ENCODE measurements at regions not wholly inside any gene's neighbourhood (a gene's known extent, or its start where the extent isn't known, plus 50 kb on each side); places are given as distances from the start of the nearest gene placed in this dataset.

DNA sequence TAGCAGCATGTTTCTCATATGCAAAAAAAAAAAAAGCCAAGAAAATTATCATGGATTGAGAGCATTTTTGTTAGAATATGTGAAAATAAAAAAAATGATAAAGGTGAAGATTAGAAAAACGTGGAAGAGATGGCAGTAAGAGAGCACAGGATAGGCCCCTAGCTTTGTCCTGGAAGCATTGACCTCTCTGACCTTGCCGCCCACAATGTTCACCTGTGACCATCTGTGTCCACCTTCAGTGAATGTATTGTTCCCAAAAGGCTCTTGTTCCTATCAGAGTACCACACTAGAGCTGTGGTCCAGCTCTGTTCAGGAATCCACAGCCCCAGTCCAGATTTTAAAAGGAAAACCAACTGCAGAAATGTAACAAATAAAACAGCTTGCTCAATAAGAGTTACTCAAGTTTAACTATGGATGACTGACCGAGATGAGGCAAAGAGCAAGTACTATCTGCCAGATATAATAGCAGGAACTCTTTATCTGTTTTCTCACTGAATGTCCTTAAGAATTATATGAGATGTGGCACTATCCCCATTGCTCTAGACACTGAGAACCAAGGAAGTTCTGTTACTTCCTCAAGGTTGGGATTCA is 287.7 kb upstream of the STXBP5 start:
- TF ChIP-seq, protein P1, sequence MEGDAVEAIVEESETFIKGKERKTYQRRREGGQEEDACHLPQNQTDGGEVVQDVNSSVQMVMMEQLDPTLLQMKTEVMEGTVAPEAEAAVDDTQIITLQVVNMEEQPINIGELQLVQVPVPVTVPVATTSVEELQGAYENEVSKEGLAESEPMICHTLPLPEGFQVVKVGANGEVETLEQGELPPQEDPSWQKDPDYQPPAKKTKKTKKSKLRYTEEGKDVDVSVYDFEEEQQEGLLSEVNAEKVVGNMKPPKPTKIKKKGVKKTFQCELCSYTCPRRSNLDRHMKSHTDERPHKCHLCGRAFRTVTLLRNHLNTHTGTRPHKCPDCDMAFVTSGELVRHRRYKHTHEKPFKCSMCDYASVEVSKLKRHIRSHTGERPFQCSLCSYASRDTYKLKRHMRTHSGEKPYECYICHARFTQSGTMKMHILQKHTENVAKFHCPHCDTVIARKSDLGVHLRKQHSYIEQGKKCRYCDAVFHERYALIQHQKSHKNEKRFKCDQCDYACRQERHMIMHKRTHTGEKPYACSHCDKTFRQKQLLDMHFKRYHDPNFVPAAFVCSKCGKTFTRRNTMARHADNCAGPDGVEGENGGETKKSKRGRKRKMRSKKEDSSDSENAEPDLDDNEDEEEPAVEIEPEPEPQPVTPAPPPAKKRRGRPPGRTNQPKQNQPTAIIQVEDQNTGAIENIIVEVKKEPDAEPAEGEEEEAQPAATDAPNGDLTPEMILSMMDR (IDR thresholded peaks at IDR 0.05; ENCODE audit: low read depth, low read length): no peak
- in situ Hi-C loops (cut with HindIII; ENCODE audit: low sequenced_read_pairs): no loop called here
- H3K4me3 ChIP-seq (ENCODE audit: low read depth, low read length): no peak overlapping the region
- DNase-seq (ENCODE audit: low read depth, low spot score): no peak

DNA sequence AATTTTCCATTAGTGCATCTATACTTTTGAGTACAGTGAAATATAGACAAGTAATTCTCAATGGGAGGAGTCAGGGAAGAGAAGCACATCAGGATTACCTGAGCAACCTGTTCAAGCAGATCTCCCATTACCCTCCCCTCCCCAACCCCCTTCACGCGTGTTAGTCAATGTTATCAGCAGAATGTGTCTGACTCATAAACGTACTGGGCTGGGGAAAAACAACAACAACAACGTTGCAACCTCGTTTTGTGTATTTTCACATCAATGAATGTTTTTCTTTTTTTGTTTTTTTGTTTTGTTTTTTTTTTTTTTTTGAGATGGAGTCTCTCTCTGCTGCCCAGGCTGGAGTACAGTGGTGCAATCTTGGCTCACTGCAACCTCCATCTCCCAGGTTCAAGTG is 287.0 kb upstream of the STXBP5 start:
- DNase-seq (ENCODE audit: low read depth, low spot score): no peak
- no peak overlapping the region for H3K4me3 ChIP-seq (ENCODE audit: low read depth, low read length)
- TF ChIP-seq, protein P1 (IDR thresholded peaks at IDR 0.05; ENCODE audit: low read depth, low read length): no peak
- in situ Hi-C loops (cut with HindIII; ENCODE audit: low sequenced_read_pairs): no loop called here

DNA sequence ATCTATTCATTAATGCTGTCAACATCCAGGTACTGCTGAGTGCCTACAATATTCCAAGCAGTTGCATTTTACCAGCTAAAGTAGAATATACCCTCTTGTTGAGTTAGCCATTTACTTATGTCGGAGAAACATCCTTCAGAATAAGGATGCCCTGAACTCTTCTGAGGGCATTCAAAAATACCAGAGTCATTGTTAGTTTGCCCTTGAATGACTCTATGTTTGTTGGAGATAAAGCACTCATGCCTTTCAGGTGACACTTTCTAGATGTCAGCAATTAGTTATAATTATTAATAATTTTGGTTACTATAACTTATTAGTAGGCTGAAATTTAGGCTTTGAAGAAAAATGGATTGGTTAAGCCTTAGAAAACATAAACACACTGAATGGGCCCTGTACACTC is 286.2 kb upstream of the STXBP5 start:
- in situ Hi-C loops (cut with HindIII; ENCODE audit: low sequenced_read_pairs): no loop called here
- TF ChIP-seq, protein P1 (IDR thresholded peaks at IDR 0.05; ENCODE audit: low read depth, low read length): no peak
- H3K4me3 ChIP-seq (ENCODE audit: low read depth, low read length): no peak overlapping the region
- DNase-seq (ENCODE audit: low read depth, low spot score): no peak

DNA sequence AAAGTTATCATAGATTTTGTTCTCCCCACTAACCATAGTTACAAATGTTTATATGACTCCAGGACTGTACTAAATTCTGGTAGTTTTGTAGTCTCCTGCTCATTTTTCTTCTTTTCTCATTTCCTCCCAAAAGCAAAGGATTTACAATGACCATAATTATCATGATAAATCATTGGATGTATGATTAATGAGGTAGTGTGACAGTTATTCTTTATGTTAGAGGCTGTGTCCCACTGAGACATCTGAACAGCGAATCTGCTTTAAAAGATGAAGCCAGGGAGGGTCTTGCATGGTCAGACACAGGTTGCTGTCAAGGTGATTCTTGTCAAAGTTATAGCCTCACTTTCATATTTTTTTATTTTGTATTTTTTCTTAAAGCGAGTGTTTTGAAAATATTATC is 285.2 kb upstream of the STXBP5 start:
- DNase-seq (ENCODE audit: low read depth, low spot score): no peak
- TF ChIP-seq, protein P1 (IDR thresholded peaks at IDR 0.05; ENCODE audit: low read depth, low read length): no peak
- in situ Hi-C loops (cut with HindIII; ENCODE audit: low sequenced_read_pairs): no loop called here
- H3K4me3 ChIP-seq (ENCODE audit: low read depth, low read length): no peak overlapping the region

DNA sequence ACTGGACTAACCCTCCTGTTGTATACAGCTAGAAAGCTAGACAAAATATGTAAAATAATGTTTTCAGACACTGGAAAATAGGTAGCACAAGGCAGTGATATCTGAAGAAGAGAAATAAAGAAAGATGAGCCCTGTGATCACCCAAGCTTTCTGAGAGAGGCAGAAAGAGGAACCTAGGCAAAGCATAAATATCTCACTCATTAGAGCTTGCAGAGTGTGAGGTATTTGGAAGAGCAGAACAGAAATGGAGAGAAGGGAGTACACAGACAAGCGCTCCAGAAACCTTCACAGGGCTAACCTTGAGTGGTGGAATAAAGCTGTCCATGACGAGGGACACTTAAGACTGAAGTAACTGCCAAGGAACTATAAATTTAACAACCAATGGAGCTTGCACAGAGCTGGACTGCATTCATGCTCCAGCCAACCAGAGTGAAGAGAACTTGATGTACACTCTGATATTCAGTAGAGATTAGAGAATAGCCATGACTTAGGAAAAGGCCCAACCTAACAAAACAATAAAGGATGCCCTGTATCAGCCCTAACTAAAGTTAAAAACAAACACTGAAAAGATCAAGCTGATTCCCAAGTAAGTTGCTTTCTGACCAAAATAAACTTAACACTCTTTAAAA is 280.9 kb upstream of the STXBP5 start:
- H3K4me3 ChIP-seq (ENCODE audit: low read depth, low read length): no peak overlapping the region
- TF ChIP-seq, protein P1 (IDR thresholded peaks at IDR 0.05; ENCODE audit: low read depth, low read length): no peak
- no peak for DNase-seq (ENCODE audit: low read depth, low spot score)
- in situ Hi-C loops (cut with HindIII; ENCODE audit: low sequenced_read_pairs): no loop called here

DNA sequence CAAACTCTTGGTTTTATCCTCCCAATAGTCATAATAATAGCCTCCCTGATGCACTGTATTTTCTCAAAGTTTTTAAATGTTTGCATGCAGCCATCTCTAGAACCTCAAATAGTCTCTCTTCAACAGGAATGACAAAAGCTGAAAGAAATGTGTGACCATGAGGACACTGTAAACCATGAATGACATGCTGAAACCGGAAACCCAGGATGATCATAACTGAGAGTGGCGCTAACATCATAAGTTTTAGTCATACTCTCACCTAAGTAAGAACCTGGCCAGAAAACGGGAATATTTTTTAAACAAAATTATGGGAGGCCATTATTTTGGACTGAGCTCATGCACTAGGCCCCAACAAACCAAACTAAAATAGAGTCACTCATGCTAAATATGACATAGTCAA is 278.4 kb upstream of the STXBP5 start:
- no peak overlapping the region for H3K4me3 ChIP-seq (ENCODE audit: low read depth, low read length)
- DNase-seq (ENCODE audit: low read depth, low spot score): no peak
- in situ Hi-C loops (cut with HindIII; ENCODE audit: low sequenced_read_pairs): no loop called here
- TF ChIP-seq, protein P1 (IDR thresholded peaks at IDR 0.05; ENCODE audit: low read depth, low read length): no peak
